A549 (cell line): ENCODE measurements at regions not wholly inside any gene's neighbourhood (a gene's known extent, or its start where the extent isn't known, plus 50 kb on each side); places are given as distances from the start of the nearest gene placed in this dataset.
"Not testable (repeated sequence)": the region's sequence is repeated elsewhere in the genome, so short reads cannot be mapped to it uniquely, and the experiment has no call there.

Source experiments
- ATAC-seq, 2 experiments: fragments of 200-7000 bp in 1 of 2; fragments of >200 bp in 1 of 2; cut with Nextera tagmentation in 1 of 2; cut with Tn5 transposase in 1 of 2; 3 replicates each; pipeline versions ENCODE4 v1.8.0 to v1.9.1; 2018 to 2020; ENCODE audit warnings: mild to moderate bottlenecking in 1 of 2, moderate library complexity in 1 of 2
- CTCF ChIA-PET: fragments of 300-600 bp; sonication (Branson Sonifier 250); formaldehyde crosslinking; extraction: SDS; loops from one replicate; lab custom pipeline; 2021; ENCODE audit warnings: antibody characterized with exemption, inconsistent platforms; lab: Yijun Ruan, JAX
- POLR2A ChIA-PET: fragments of 350-600 bp; formaldehyde crosslinking; extraction: SDS; loops from one replicate; lab custom pipeline; 2021; ENCODE audit warnings: antibody characterized with exemption, inconsistent platforms; lab: Yijun Ruan, JAX
- DNase-seq, 2 experiments: peaks; one replicate each; pipeline versions ENCODE4 v3.0.0 to v3.0.0-alpha.2; 2011 to 2016; ENCODE audit warnings: low read depth in 1 of 2, low spot score in 1 of 2
- FAIRE-seq: peaks from 2 replicates; lab custom pipeline; 2011; peaks lifted over from hg19 to GRCh38; lab: Jason Lieb, UNC
- H3K27ac ChIP-seq, 2 experiments: fragments of >200 bp; sonication (Bioruptor Twin); formaldehyde crosslinking; 3 replicates each; pipeline ENCODE4 v1.5.1; 2016 to 2017
- H3K4me1 ChIP-seq: fragments of >200 bp; sonication (Bioruptor Twin); formaldehyde crosslinking; 3 replicates; pipeline ENCODE4 v1.6.1; 2016
- H3K4me2 ChIP-seq: fragments of >200 bp; sonication (Bioruptor Twin); formaldehyde crosslinking; 3 replicates; pipeline ENCODE4 v1.6.1; 2016
- H3K4me3 ChIP-seq: fragments of >200 bp; sonication (Bioruptor Twin); formaldehyde crosslinking; 3 replicates; pipeline ENCODE4 v1.5.1; 2016
- H3K9me3 ChIP-seq: fragments of >200 bp; sonication (Bioruptor Twin); formaldehyde crosslinking; 3 replicates; pipeline ENCODE4 v1.6.1; 2016
- CBX2 ChIP-seq: fragments of 200-600 bp; sonication (generic); IDR thresholded peaks from 2 replicates; pipeline ENCODE4 v1.6.1; 2016; ENCODE audit warnings: low read depth, mild to moderate bottlenecking, borderline replicate concordance
- CHD4 ChIP-seq: fragments of 200-600 bp; sonication (generic); IDR thresholded peaks from 2 replicates; pipeline ENCODE4 v1.6.1; 2016; ENCODE audit warnings: antibody characterized with exemption, mild to moderate bottlenecking, borderline replicate concordance
- EHF ChIP-seq: fragments of 250-450 bp; sonication (Bioruptor Pico); IDR thresholded peaks from 2 replicates; pipeline ENCODE4 v1.5.0; 2020; ENCODE audit warnings: mild to moderate bottlenecking
- ESRRA ChIP-seq: fragments of 150-350 bp; IDR thresholded peaks from 2 replicates; pipeline ENCODE4 v1.6.1; 2014; ENCODE audit warnings: mild to moderate bottlenecking, low read length, borderline replicate concordance
- FOSB ChIP-seq: fragments of 250-450 bp; sonication (Bioruptor Pico); IDR thresholded peaks from 2 replicates; pipeline ENCODE4 v1.5.0; 2020; ENCODE audit warnings: mild to moderate bottlenecking, moderate library complexity
- HEYL ChIP-seq: fragments of 250-450 bp; sonication (Bioruptor Pico); IDR thresholded peaks from 2 replicates; pipeline ENCODE4 v1.8.0; 2021; ENCODE audit warnings: mild to moderate bottlenecking, moderate library complexity
- HOXA7 ChIP-seq: fragments of 250-450 bp; sonication (Bioruptor Pico); IDR thresholded peaks from 2 replicates; pipeline ENCODE4 v1.5.0; 2020; ENCODE audit warnings: mild to moderate bottlenecking, moderate library complexity
- KDM1A ChIP-seq: fragments of 200-600 bp; sonication (generic); IDR thresholded peaks from 2 replicates; pipeline ENCODE4 v1.6.1; 2016; ENCODE audit warnings: low read depth, mild to moderate bottlenecking
- NPAS2 ChIP-seq: fragments of 250-450 bp; sonication (Bioruptor Pico); IDR thresholded peaks from 2 replicates; pipeline ENCODE4 v1.8.0; 2022; ENCODE audit warnings: mild to moderate bottlenecking, moderate library complexity, borderline replicate concordance
- POLR2A ChIP-seq: IDR thresholded peaks from 2 replicates; pipeline ENCODE4 v1.6.1; 2012; ENCODE audit warnings: mild to moderate bottlenecking, low read length
- RAD21 ChIP-seq, 2 experiments: fragments of >200 bp in 1 of 2; sonication (Bioruptor Twin) in 1 of 2; formaldehyde crosslinking in 1 of 2; IDR thresholded peaks in 1 of 2; conservative IDR thresholded peaks in 1 of 2; 2 replicates in 1 of 2; 3 replicates in 1 of 2; pipeline ENCODE4 v1.6.1; 2012 to 2018; ENCODE audit warnings: inconsistent platforms in 1 of 2
- RCOR1 ChIP-seq: fragments of 150-350 bp; IDR thresholded peaks from 2 replicates; pipeline ENCODE4 v1.6.1; 2014; ENCODE audit warnings: antibody characterized with exemption, low read length, low read depth
- SMC3 ChIP-seq: fragments of >200 bp; sonication (Bioruptor Twin); formaldehyde crosslinking; IDR thresholded peaks from 3 replicates; pipeline ENCODE4 v1.6.1; 2018; ENCODE audit warnings: inconsistent platforms
- TFCP2L1 ChIP-seq: fragments of 250-450 bp; sonication (Bioruptor Pico); IDR thresholded peaks from 2 replicates; pipeline ENCODE4 v1.5.0; 2021; ENCODE audit warnings: mild to moderate bottlenecking
- TP53 ChIP-seq: fragments of 250-450 bp; sonication (Bioruptor Pico); IDR thresholded peaks from 2 replicates; pipeline ENCODE4 v1.5.0; 2021; ENCODE audit warnings: mild to moderate bottlenecking, moderate library complexity
- USF2 ChIP-seq: fragments of 450-650 bp; IDR thresholded peaks from 2 replicates; pipeline ENCODE4 v1.6.1; 2014; ENCODE audit warnings: antibody characterized with exemption
- ZFP36 ChIP-seq: fragments of 450-650 bp; IDR thresholded peaks from 2 replicates; pipeline ENCODE4 v1.6.1; 2014; ENCODE audit warnings: borderline replicate concordance; ENCODE audit not compliant: partially characterized antibody
- ZNF302 ChIP-seq: fragments of 250-450 bp; sonication (Bioruptor Pico); IDR thresholded peaks from 2 replicates; pipeline ENCODE4 v1.9.0; 2021; ENCODE audit warnings: inconsistent platforms, mild to moderate bottlenecking, moderate library complexity
- ZSCAN20 ChIP-seq: fragments of 250-450 bp; sonication (Bioruptor Pico); IDR thresholded peaks from 2 replicates; pipeline ENCODE4 v1.8.0; 2022; ENCODE audit warnings: mild to moderate bottlenecking, moderate library complexity
- WGBS: methylation state at CpG from one replicate; pipeline ENCODE4 v1.1.6; 2017; ENCODE audit errors: missing lambda C conversion rate; 5-methylcytosine and 5-hydroxymethylcytosine counted together
- TF ChIP-seq, protein P1 (sequence below): fragments of >200 bp; sonication (Bioruptor Twin); formaldehyde crosslinking; IDR thresholded peaks from 2 replicates; pipeline ENCODE4 v1.6.1; 2016
- TF ChIP-seq, protein P2 (sequence below): fragments of 200-600 bp; sonication (generic); IDR thresholded peaks from 2 replicates; pipeline ENCODE4 v1.6.1; 2016; ENCODE audit warnings: antibody characterized with exemption, mild to moderate bottlenecking, moderate library complexity
- TF ChIP-seq, protein P3 (sequence below): fragments of >200 bp; sonication (Bioruptor Twin); formaldehyde crosslinking; IDR thresholded peaks from 3 replicates; pipeline ENCODE4 v1.6.1; 2016
- TF ChIP-seq, protein P4 (sequence below): IDR thresholded peaks from 2 replicates; pipeline ENCODE4 v1.6.1; 2012

- no peak for TF ChIP-seq CBX2
- TF ChIP-seq ZNF302 (CRISPR knock-in tag): no peak
- TF ChIP-seq HEYL (CRISPR knock-in tag): no peak
- no peak for TF ChIP-seq RCOR1
Observed at GRCh38 chr3:40939741-40940130, 259.6 kb upstream of the CTNNB1 start (continued).

- DNase-seq: no peak
- TF ChIP-seq POLR2A: no peak
- no peak for TF ChIP-seq EHF
- no peak for TF ChIP-seq RAD21 (conservative IDR thresholded peaks at IDR 0.05 in 1 of 2, IDR thresholded peaks at IDR 0.05 in 1 of 2)
- no peak for TF ChIP-seq RCOR1
- TF ChIP-seq TFCP2L1 (CRISPR knock-in tag): no peak
- no peak for TF ChIP-seq HOXA7 (CRISPR knock-in tag)
- TF ChIP-seq, protein P1, sequence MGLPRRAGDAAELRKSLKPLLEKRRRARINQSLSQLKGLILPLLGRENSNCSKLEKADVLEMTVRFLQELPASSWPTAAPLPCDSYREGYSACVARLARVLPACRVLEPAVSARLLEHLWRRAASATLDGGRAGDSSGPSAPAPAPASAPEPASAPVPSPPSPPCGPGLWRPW: no peak
- no peak for TF ChIP-seq ESRRA
- TF ChIP-seq KDM1A: no peak
- TF ChIP-seq FOSB (CRISPR knock-in tag): no peak
- TF ChIP-seq TP53 (CRISPR knock-in tag): no peak
- no peak for TF ChIP-seq CHD4
- no peak for TF ChIP-seq ZFP36
- TF ChIP-seq USF2: no peak
- TF ChIP-seq, protein P2, sequence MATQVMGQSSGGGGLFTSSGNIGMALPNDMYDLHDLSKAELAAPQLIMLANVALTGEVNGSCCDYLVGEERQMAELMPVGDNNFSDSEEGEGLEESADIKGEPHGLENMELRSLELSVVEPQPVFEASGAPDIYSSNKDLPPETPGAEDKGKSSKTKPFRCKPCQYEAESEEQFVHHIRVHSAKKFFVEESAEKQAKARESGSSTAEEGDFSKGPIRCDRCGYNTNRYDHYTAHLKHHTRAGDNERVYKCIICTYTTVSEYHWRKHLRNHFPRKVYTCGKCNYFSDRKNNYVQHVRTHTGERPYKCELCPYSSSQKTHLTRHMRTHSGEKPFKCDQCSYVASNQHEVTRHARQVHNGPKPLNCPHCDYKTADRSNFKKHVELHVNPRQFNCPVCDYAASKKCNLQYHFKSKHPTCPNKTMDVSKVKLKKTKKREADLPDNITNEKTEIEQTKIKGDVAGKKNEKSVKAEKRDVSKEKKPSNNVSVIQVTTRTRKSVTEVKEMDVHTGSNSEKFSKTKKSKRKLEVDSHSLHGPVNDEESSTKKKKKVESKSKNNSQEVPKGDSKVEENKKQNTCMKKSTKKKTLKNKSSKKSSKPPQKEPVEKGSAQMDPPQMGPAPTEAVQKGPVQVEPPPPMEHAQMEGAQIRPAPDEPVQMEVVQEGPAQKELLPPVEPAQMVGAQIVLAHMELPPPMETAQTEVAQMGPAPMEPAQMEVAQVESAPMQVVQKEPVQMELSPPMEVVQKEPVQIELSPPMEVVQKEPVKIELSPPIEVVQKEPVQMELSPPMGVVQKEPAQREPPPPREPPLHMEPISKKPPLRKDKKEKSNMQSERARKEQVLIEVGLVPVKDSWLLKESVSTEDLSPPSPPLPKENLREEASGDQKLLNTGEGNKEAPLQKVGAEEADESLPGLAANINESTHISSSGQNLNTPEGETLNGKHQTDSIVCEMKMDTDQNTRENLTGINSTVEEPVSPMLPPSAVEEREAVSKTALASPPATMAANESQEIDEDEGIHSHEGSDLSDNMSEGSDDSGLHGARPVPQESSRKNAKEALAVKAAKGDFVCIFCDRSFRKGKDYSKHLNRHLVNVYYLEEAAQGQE: no peak
- no peak for TF ChIP-seq ZSCAN20 (CRISPR knock-in tag)
- TF ChIP-seq NPAS2: no peak
- no peak for TF ChIP-seq SMC3
- TF ChIP-seq, protein P3, sequence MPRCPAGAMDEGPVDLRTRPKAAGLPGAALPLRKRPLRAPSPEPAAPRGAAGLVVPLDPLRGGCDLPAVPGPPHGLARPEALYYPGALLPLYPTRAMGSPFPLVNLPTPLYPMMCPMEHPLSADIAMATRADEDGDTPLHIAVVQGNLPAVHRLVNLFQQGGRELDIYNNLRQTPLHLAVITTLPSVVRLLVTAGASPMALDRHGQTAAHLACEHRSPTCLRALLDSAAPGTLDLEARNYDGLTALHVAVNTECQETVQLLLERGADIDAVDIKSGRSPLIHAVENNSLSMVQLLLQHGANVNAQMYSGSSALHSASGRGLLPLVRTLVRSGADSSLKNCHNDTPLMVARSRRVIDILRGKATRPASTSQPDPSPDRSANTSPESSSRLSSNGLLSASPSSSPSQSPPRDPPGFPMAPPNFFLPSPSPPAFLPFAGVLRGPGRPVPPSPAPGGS: no peak
- TF ChIP-seq, protein P4, sequence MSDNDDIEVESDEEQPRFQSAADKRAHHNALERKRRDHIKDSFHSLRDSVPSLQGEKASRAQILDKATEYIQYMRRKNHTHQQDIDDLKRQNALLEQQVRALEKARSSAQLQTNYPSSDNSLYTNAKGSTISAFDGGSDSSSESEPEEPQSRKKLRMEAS: no peak
- no peak for ATAC-seq
- FAIRE-seq: no peak
- ChIA-PET POLR2A (no interaction called here), CTCF (interaction anchor here (1.0 kb wide), 1 partner anchor 332 kb away, joined by 3 read pairs; no protein-coding TSS in a partner anchor)
- peaks cover 11% of the 10 kb centered on the region; the same call in 1 of the 3 replicates for H3K4me1 ChIP-seq
- no peak overlapping the region for H3K4me2 ChIP-seq
- H3K9me3 ChIP-seq: no peaks in the 10 kb centered on the region
- 72% methylated on average over 2 of the region's 2 CpGs for whole genome bisulfite sequencing
- no peak overlapping the region for H3K4me3 ChIP-seq
- H3K27ac ChIP-seq: peak overlapping the region in 1 of 2 experiments; percentile 41; a peak in 1 of 6 replicates
Observed at GRCh38 chr3:40940651-40941050, 258.7 kb upstream of the CTNNB1 start.

GRCh38 chr3:40947022-40947421, 252.3 kb upstream of the CTNNB1 start:
- FAIRE-seq, DNase-seq: not testable (repeated sequence)
- 74% methylated on average over 3 of the region's 3 CpGs for WGBS

DNA sequence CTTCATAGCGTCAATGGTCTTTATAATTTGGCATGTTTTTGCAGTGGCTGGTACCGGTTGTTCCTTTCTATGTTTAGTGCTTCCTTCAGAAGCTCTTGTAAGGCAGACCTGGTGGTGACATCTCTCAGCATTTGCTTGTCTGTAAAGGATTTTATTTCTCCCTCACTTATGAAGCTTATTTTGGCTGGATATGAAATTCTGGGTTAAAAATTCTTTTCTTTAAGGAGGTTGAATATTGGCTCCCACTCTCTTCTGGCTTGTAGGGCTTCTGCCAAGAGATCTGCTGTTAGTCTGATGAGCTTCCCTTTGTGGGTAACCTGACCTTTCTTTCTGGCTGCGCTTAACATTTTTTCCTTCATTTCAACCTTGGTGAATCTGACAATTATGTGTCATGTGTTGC, 250.0 kb upstream of the CTNNB1 start:
- CTCF ChIA-PET, POLR2A ChIA-PET, FAIRE-seq: not testable (repeated sequence)

More at GRCh38 chr3:40947022-40947421, 252.3 kb upstream of the CTNNB1 start:
- CTCF ChIA-PET, H3K9me3 ChIP-seq, ATAC-seq, H3K27ac ChIP-seq, H3K4me2 ChIP-seq, H3K4me3 ChIP-seq, POLR2A ChIA-PET, H3K4me1 ChIP-seq: not testable (repeated sequence)

More for the DNA sequence above, 250.0 kb upstream of the CTNNB1 start:
- 65% methylated on average over 2 of the region's 3 CpGs for WGBS
- not testable (repeated sequence) for H3K9me3 ChIP-seq, H3K4me2 ChIP-seq, DNase-seq, H3K4me1 ChIP-seq, ATAC-seq, H3K27ac ChIP-seq, H3K4me3 ChIP-seq
